RWPE2 (cell line): ENCODE measurements at regions not wholly inside any gene's neighbourhood (a gene's known extent, or its start where the extent isn't known, plus 50 kb on each side); places are given as distances from the start of the nearest gene placed in this dataset.

ENCODE experiments used
- ATAC-seq: fragments of 200-7000 bp; cut with Tn5 transposase; 3 replicates; pipeline ENCODE4 v1.9.1; 2021; ENCODE audit warnings: low read depth
- DNase-seq: peaks from one replicate; pipeline ENCODE4 v3.0.0-alpha.2; 2020; ENCODE audit warnings: low spot score
- H3K27ac ChIP-seq: fragments of 450-650 bp; 2 replicates; pipeline ENCODE4 v1.5.1; 2017; ENCODE audit warnings: mild to moderate bottlenecking; ENCODE audit not compliant: poor library complexity, severe bottlenecking
- H3K27me3 ChIP-seq: fragments of 250-450 bp; sonication (Bioruptor Pico); 2 replicates; pipeline ENCODE4 v1.5.1; 2021; ENCODE audit warnings: mild to moderate bottlenecking, moderate library complexity; ENCODE audit not compliant: insufficient read depth, poor library complexity, severe bottlenecking
- H3K36me3 ChIP-seq: fragments of 250-450 bp; sonication (Bioruptor Pico); 2 replicates; pipeline ENCODE4 v1.5.1; 2020; ENCODE audit warnings: low read depth, mild to moderate bottlenecking, moderate library complexity
- H3K4me1 ChIP-seq: fragments of 250-450 bp; sonication (Bioruptor Pico); 2 replicates; pipeline ENCODE4 v1.5.1; 2021; ENCODE audit warnings: mild to moderate bottlenecking, moderate library complexity; ENCODE audit not compliant: insufficient read depth, poor library complexity, severe bottlenecking
- H3K4me3 ChIP-seq: fragments of 250-450 bp; sonication (Bioruptor Pico); 2 replicates; pipeline ENCODE4 v1.5.1; 2021; ENCODE audit warnings: mild to moderate bottlenecking, moderate library complexity; ENCODE audit not compliant: severe bottlenecking
- H3K9me3 ChIP-seq: fragments of 250-450 bp; sonication (Bioruptor Pico); 2 replicates; pipeline ENCODE4 v1.5.1; 2021; ENCODE audit warnings: mild to moderate bottlenecking, moderate library complexity; ENCODE audit not compliant: severe bottlenecking
- CTCF ChIP-seq: fragments of 450-650 bp; IDR thresholded peaks from one replicate; pipeline ENCODE4 v1.5.1; 2017; ENCODE audit warnings: mild to moderate bottlenecking, moderate library complexity; ENCODE audit not compliant: poor library complexity, severe bottlenecking

- H3K27ac ChIP-seq = no peak overlapping the region
- no peak for DNase-seq
Observed at GRCh38 chr2:763766-764525, 86.7 kb upstream of the TMEM18 start.

GRCh38 chr2:762646-763045 is 85.4 kb upstream of the TMEM18 start:
- Histone ChIP-seq H3K4me1 (no peaks in the 10 kb centered on the region), H3K27me3 (no peaks in the 10 kb centered on the region), H3K9me3 (no peaks in the 10 kb centered on the region), H3K36me3 (no peaks in the 10 kb centered on the region), H3K4me3 (no peak overlapping the region), H3K27ac (no peak overlapping the region)
- no peak for TF ChIP-seq CTCF
- ATAC-seq (no peak), DNase-seq (no peak)

More at GRCh38 chr2:763766-764525, 86.7 kb upstream of the TMEM18 start:
- H3K4me3 ChIP-seq = no peak overlapping the region
- no peaks in the 10 kb centered on the region for H3K27me3 ChIP-seq
- no peaks in the 10 kb centered on the region for H3K4me1 ChIP-seq
- no peak for TF ChIP-seq CTCF
- ATAC-seq = peak; percentile 61; the same call in 1 of the 3 replicates
- no peaks in the 10 kb centered on the region for H3K36me3 ChIP-seq
- no peaks in the 10 kb centered on the region for H3K9me3 ChIP-seq

- no peaks in the 10 kb centered on the region for H3K9me3 ChIP-seq
- no peaks in the 10 kb centered on the region for H3K27me3 ChIP-seq
- no peak for TF ChIP-seq CTCF
- no peak overlapping the region for H3K4me3 ChIP-seq
- ATAC-seq (no peak), DNase-seq (no peak)
- H3K27ac ChIP-seq = no peak overlapping the region
- no peaks in the 10 kb centered on the region for H3K4me1 ChIP-seq
- H3K36me3 ChIP-seq = no peaks in the 10 kb centered on the region
Observed at GRCh38 chr2:761384-761783, 84.2 kb upstream of the TMEM18 start.

GRCh38 chr2:760001-760400 is 82.8 kb upstream of the TMEM18 start:
- H3K27me3 ChIP-seq = no peaks in the 10 kb centered on the region
- no peak overlapping the region for H3K4me3 ChIP-seq
- ATAC-seq (no peak), DNase-seq (no peak)
- no peaks in the 10 kb centered on the region for H3K9me3 ChIP-seq
- H3K27ac ChIP-seq = no peak overlapping the region
- no peaks in the 10 kb centered on the region for H3K4me1 ChIP-seq
- no peaks in the 10 kb centered on the region for H3K36me3 ChIP-seq
- no peak for TF ChIP-seq CTCF
